Fibroblast of skin of left quadriceps (primary cell): ENCODE measurements at regions not wholly inside any gene's neighbourhood (a gene's known extent, or its start where the extent isn't known, plus 50 kb on each side); places are given as distances from the start of the nearest gene placed in this dataset.

Source experiments
- DNase-seq, 2 experiments: peaks; one replicate each; pipeline ENCODE4 v3.0.0-alpha.2; 2013; ENCODE audit warnings: low read depth in 2 of 2

- no peak for DNase-seq
Observed at GRCh38 chr5:30747412-30747811, 446.1 kb upstream of the CDH6 start.

DNA sequence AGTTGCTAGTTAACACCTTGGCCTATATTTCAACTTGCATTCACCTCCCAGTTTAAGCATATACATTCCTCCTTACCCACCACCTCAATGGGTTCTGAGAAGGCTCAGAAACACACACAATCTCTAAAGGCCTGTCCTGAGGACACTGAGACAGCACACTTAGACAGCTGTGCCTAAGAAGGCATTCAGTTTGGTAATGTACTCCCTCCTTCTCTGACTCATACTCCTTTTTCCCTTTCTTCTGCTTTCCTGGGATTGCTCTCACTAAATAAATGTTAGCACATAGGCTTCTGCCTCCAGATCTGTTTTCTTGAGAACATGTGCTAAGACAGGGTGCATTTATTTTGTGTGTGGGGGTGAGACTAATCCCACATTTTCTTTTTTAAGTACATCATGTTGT is 456.8 kb upstream of the CDH6 start:
- DNase-seq: no peak

DNA sequence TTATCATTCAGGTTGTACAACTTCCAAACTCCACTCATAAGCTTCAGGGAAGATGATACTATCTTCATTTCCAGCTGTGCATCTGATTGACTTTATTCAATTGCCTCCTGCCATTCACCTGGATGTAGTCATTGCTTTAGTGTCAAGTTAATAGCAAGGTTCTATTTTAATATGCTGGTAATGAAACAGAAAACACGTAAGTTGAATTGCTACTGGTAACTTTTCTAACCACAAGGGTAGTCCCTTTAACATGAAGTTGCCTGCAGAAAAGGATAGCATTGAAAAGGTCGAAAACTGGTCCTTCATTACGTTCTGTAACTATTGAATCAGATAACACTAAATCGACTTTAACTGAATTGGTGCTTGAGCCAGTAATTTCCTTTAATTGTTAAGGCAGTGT is 459.4 kb upstream of the CDH6 start:
- no peak for DNase-seq

DNA sequence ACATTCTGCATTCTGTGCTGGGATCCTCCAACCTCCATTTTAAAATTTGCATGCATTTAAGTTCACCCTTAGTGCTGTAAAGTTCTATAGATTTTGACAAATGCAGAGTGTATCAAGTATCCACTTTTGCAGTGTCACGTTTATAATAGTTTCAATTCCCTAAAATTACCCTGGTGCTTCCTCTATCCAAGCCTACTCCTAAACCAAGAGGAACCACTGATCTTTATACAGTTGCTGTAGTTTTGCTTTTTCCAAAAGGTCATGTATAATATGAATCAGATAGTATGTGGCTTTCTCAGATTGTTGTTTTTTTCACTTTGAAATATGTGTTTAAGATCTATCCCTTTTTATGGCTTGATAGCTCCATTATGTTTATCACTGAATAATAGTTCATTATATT is 468.4 kb upstream of the CDH6 start:
- DNase-seq: no peak

DNA sequence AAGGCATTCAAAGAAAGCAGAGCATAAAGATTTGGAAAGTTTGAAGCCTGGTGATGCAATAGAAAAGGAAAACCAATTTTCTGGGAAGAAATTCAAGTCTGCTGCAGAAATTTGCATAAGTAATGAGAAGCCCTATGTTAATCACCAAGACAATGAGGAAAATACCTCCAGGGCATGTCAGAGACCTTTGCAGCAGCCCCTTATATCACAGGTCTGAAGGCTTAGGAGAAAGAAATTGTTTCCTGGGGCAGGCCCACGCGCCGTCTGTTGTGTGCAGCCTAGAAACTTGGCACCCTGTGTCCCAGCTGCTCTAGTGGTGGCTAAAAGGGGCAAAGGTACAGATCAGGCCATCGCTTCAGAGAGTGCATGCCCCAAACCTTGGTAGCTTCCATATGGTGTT is 495.3 kb upstream of the CDH6 start:
- no peak for DNase-seq

DNA sequence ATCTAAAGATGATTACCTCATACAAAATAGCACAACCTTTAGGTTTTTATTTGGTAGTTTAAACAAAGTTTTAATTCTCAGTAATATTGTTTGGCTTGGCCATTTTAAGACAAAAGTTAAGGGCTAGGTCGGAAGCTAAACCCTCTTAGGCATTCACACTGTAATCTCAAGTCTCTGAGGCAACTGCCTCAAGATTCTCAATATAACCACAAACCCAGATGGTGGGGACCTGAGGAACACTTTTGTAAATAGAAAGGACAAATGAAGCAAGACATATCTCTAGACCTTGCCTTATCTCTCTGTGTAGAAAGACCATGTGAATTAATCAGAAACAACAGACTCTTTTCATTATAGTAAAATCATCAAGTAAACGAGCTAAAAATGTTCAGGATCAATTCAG is 500.2 kb upstream of the CDH6 start:
- DNase-seq: no peak

DNA sequence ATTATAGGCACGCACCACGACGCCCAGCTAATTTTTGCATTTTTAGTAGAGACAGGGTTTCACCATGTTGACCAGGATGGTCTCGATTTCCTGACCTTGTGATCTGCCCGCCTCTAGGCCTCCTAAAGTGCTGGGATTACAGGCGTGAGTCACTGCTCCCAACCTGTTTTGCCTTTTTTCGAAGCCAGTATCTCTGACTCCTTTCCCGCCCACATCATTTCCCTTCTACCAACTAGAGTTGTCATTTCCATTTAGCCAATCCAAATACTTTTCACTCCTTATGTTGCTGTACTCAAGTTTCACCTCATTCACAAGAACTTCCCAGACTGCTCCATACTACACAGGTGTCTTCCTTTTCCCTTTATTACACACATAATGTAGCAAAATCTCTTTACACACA is 502.6 kb upstream of the CDH6 start:
- DNase-seq: no peak

GRCh38 chr5:30687461-30687860 is 506.0 kb upstream of the CDH6 start:
- DNase-seq: no peak

DNA sequence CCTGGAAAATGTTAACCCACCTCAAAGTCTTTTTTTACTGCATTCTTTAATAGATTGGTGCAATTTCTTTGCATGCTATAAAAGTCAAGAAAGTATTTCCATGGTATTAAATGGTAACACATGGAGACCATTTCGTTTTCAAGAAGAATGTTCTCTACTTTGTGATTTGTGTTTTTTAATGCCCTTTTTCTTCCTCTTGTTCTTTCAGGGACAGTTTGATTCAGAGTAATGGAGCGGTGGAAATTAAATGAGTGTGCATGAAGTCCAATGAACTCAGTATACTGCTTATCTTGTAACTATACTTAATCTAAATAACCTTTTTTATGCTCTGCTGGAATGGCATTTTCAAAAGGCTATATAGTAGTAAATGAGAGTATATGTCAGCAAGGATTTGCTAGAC is 507.0 kb upstream of the CDH6 start:
- no peak for DNase-seq

- no peak for DNase-seq
Observed at GRCh38 chr5:30676223-30676840, 517.2 kb upstream of the CDH6 start.

DNA sequence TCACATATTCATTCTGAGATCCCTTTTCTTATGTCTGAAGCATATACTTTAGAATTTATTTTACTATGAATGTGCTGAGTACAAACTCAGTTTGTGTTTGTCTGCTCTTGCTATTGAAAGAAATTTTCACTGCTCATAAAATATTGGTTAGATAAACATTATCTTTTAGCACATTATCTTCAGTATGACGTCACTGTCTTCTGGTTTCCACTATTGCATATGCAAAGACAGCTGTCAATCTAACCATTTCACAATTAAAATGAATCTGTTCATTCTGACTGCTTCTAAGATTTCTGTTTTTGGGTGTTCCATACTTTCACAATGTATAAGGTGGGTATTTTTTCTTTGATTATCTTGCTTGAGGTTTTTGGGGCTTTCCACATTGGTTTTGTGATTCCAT is 526.2 kb upstream of the CDH6 start:
- no peak for DNase-seq

- DNase-seq: no peak
Observed at GRCh38 chr5:30663536-30663935, 530.0 kb upstream of the CDH6 start.

- DNase-seq: no peak
Observed at GRCh38 chr5:30662373-30662772, 531.1 kb upstream of the CDH6 start.

DNA sequence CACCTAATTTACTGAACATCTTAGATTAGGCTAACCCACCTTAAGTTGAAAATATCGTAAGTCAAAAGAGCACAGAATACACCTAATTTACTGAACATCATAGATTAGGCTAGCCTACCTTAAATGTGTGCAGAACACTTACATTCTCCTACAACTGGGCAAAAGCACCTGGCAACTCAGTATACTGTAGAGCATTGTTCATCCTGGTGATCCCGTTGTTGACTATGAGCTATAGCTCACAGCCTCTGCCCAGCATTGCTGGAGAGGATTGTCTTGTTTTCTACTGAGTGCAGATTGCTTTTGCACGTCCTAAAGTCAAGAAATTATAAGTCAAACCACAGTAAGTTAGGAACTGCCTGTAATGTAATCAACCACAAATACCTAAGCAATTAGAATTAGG is 531.8 kb upstream of the CDH6 start:
- DNase-seq: no peak

GRCh38 chr5:30659417-30659816 is 534.1 kb upstream of the CDH6 start:
- DNase-seq: no peak

DNA sequence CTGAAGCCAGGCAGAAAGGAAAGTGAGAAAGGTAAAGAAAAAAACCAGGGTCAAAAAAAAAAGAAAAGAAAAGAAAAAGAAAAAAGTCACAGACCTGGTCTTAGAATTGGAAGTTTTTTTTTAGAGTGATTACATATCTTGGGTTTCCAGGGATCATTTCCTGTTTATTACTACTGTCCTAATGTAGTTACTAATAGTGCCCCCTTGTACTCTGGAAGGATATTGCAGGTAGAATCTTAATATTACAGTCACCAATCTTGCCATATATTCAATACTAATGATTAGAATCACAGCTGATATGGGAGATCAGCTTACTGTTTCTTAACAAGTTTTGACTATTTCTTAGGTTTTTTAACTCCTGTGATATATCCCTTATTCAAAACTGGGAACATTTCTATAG is 543.2 kb upstream of the CDH6 start:
- no peak for DNase-seq

DNA sequence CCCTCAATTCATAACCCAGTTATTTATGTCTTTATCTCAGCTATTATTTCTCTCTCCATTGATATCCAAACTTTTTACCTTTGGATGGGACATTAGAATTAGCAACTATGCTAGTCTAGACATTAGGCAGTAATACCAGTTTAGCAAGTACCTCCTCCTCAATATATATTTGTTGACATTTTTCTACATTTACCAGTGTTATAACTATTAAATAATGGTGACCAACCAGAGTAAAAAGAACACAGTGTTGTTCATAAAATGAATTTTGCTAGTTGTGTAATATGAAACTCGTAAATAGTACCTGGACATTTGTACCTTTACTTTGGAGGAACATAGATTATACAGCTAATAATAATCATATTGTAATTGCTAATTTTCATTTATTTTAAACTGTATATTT is 554.6 kb upstream of the CDH6 start:
- no peak for DNase-seq

DNA sequence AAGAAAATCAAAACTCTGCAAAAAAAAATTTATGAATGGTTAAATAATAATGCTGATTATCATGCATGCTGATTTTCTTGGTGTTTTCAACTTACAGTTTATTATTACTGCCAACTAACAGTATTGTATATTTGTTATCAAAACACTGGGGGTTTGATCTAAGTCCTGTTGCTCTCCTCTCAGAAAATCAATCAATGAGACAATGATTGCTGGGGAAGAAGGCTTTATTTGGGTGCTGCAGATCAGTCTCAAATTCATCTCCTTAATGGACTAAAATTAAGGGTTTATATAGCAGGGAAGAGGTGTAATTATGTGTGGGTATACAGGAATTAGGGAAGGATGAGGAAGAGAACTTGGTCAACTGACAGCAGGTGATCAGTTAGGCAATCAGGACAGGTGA is 565.5 kb upstream of the CDH6 start:
- no peak for DNase-seq

GRCh38 chr5:30626557-30626956 is 566.9 kb upstream of the CDH6 start:
- no peak for DNase-seq

DNA sequence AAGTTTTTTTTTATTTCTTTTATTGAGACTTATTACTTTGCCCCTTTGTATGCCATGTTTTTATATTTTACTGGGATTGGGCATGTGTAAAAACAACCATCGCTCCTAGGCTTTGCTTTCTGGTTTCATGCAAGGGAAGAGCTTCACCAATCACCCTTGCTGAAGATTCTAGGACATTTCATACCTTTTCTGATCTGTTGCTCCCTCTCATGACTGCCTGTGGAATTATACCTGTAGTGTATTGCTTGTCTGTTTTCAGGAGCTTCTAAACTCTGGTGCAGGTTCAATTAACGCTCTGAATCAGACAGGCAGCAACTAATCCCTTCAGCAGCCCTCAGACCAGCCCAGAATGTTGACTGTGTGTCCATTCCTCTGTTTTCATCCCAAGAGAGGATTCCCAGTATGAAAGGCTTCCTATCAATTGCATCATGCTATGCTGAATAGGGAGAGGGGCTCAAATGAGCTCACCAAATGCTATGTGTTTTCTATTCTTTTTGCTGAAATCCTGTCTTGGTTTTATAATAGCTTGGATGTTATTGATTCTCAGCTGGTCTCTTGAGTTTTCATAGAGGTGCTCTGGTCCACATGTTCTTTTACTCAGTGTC is 572.9 kb upstream of the CDH6 start:
- DNase-seq: no peak

GRCh38 chr5:30608501-30608900 is 585.0 kb upstream of the CDH6 start:
- DNase-seq: no peak

- no peak for DNase-seq
Observed at GRCh38 chr5:30607301-30607894, 586.1 kb upstream of the CDH6 start.

DNA sequence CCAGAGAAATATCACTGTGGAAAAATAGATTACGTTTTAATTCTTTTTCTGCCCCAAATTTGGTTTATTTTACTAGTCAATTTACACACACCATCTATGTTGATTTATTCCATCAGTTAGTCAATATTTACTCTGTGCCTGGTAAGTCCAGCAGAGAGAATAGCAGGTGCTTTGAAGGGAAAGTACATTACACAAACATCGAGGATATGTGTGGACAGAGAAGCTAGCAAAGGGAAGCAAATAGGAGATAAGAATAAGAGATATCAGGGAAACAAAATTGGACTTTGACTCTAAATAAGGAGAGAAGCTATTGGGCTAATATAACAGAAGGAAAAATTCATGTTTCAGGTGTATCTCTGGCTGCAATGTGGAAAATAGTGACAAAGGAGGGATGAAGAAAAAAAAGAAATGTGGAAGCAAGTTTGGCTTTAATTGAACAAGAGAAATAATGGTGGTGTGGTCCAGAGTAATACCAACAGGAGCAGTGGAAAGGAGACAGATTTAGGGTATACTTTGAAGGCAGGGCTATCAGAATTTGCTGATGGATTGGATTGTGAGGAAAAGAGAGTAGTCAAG is 587.7 kb upstream of the CDH6 start:
- no peak for DNase-seq
